Stimulated activated effector memory CD8-positive, alpha-beta T cell treated with anti-CD3 and anti-CD28 coated beads, Interleukin-12 subunit alpha, Interleukin-12 subunit beta, amount 100 ng/mL, for 72 hours (primary cell): ENCODE measurements at regions not wholly inside any gene's neighbourhood (a gene's known extent, or its start where the extent isn't known, plus 50 kb on each side); places are given as distances from the start of the nearest gene placed in this dataset.

Source experiments
- ATAC-seq: fragments of 150-1000 bp; cut with Tn5 transposase; 2 replicates; pipeline ENCODE4 v1.10.0; 2021
- DNase-seq, 2 donors: peaks; one replicate each; pipeline ENCODE4 v3.0.0; 2021 to 2022; ENCODE audit warnings: low spot score in 2 of 2
- H3K27ac Mint-ChIP-seq: one replicate; pipeline ENCODE4 v1.8.0; 2022; ENCODE audit warnings: mild to moderate bottlenecking, mixed read lengths
- H3K36me3 Mint-ChIP-seq: one replicate; pipeline ENCODE4 v1.8.0; 2022; ENCODE audit warnings: mild to moderate bottlenecking, mixed read lengths
- H3K4me1 Mint-ChIP-seq: one replicate; pipeline ENCODE4 v1.8.0; 2022; ENCODE audit warnings: mixed read lengths
- H3K4me3 Mint-ChIP-seq: one replicate; pipeline ENCODE4 v1.8.0; 2022; ENCODE audit warnings: mild to moderate bottlenecking, mixed read lengths
- H3K9me3 Mint-ChIP-seq: one replicate; pipeline ENCODE4 v1.8.0; 2022; ENCODE audit warnings: mixed read lengths

DNA sequence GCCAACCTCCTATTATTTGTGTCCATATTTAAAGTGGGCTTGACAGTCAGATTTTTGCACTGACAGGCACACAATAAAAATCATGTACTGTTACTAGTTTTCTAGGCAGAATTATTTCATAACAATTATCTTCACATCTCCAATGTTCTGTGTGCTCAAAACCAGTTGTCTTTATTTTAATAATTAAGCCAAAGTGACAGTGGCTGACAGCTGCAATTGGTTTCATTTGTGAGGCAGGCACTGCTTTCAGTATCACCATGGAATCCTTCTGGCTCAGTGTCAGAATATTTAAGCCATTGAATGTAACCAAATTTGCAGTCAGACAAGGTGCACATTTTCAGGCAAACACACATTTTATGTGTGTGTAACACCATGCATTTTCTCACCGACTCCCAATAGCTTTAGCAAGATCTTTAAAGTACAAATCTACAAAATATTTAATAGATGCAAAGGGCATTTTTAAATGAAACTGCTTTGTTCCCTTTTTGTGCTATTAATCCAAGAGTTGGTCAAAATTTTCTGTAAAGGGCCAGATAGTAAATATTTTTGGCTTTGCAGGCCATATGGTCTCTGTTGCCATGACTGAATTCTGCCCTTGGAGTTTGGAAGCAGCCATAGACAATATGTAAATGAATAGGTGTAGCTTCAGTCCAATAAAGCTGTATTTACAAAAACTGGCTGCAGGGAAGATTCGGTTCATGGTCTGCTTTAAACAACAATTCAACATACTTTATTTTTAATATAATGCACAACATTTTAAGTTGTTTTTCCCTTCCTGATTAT is 486.0 kb downstream of the KCNJ2 start:
- H3K36me3 Mint-ChIP-seq = no peaks in the 10 kb centered on the region
- ATAC-seq (no peak), DNase-seq (no peak)
- no peaks in the 10 kb centered on the region for H3K4me1 Mint-ChIP-seq
- no peak overlapping the region for H3K4me3 Mint-ChIP-seq
- peaks cover 3% of the 10 kb centered on the region for H3K9me3 Mint-ChIP-seq
- H3K27ac Mint-ChIP-seq = no peak overlapping the region

DNA sequence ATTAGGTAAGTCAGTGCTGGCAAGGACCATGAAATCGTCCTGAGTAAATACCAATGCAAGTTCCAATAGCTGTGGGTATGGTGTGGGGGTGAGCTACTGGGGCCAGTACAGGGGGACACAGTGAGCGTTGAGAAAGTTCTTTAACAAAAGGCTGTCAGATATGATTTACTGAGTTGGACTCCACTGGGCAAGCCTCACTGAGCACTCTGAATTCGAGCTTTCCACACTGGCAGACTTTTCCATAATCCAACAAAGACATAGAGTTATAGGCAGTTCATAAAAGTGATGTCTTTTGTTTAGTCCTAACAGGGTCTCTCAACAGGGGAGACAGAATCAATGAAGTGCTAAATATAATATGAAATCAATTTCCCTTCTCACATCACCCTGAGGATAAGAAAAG is 489.0 kb downstream of the KCNJ2 start:
- peaks cover 3% of the 10 kb centered on the region for H3K9me3 Mint-ChIP-seq
- no peak for ATAC-seq
- H3K27ac Mint-ChIP-seq = no peak overlapping the region
- no peaks in the 10 kb centered on the region for H3K36me3 Mint-ChIP-seq
- no peaks in the 10 kb centered on the region for H3K4me1 Mint-ChIP-seq
- no peak overlapping the region for H3K4me3 Mint-ChIP-seq
- DNase-seq = no peak

DNA sequence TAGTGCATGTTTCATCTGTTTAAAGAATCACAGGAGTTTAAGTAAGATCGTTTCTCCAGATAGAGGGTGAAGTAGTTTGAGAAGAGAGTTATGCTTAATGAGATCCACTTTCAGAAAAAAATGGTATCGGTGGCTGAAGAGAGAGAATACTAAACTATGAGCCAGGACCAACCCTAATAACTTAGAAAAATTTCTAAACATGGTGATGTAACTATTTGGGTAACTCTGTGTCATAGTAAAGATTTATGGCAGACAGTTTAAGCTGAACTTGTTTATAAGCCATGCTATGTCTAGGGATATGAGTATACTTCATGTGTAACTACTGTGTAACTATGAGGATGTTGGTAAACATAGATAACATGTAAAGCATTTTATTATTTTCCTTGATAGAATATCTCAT is 489.5 kb downstream of the KCNJ2 start:
- Mint-ChIP-seq H3K4me3 (no peak overlapping the region), H3K27ac (no peak overlapping the region), H3K4me1 (no peaks in the 10 kb centered on the region), H3K9me3 (peaks cover 3% of the 10 kb centered on the region), H3K36me3 (no peaks in the 10 kb centered on the region)
- no peak for ATAC-seq
- no peak for DNase-seq

DNA sequence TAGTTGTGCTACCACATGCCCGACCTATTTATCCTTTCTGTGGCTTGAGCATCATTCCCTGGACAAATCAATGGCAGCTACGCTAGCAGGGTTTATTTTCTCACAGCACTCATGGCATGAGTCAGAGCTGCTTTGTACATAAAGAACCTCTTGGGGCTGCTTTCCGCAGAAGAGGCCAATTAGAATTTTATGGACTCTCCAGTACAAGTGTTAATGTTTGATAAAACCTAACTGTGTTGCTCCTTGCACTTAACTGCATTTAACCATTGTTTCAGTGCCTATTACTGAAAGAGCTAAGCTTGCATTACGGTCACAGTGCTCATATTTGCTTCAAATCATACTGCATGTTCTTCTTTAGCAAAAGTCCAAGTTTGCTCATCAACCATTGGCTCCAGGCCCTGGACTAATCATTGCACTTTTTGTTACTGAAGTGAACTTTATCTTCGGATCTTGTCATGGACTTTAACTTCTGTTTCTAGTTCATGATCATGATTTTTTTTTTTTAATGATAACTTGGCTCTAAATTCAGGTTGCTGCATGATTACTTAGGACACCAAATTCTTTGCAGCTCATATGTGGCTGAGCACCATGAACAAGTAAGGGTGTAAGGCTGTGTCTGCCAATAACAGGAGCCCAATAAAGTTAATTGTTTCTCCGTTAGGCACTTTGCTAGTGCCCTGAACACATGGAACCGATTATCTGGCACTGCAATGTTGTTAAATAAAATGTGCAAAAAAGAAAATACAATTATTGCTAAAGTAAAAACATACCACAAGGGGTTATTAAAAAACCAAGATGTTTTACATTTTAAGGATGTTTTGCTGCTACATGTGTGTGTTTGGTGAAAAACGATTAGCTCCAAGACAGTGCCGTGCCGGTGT is 492.2 kb downstream of the KCNJ2 start:
- DNase-seq = no peak
- Mint-ChIP-seq H3K27ac (no peak overlapping the region), H3K4me3 (no peak overlapping the region), H3K9me3 (peaks cover 3% of the 10 kb centered on the region), H3K36me3 (no peaks in the 10 kb centered on the region), H3K4me1 (no peaks in the 10 kb centered on the region)
- ATAC-seq = no peak

DNA sequence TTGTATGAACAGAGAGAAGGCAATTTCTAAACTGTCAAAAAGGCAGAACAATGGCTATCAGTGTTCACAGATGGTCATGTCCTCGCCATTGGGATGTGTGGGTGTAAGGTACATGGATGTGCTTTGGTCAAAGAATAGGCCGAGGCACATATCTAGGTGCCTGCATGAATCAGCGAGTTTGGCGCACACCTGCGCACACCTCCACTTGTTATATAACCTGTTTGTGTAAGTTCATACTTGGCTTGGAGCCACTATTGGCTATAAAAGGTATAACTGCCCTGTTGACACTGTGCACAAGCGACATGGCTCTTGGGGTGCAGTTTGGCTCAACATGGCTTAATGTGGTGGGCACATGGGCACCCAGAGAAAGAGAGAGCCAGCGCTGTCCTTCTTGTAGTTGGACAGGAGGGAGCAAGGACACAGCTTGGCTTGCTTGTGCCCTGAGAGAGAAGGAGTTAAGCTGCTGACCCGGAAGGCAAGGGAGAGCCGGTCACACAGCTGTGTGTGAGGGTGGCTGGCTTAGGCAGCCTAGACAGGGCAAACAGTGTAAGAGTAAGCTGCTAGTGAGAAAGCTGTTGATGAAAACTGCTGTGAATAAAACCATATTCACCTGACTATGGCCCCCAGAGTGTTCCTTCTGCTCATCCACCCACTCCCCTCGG is 499.1 kb downstream of the KCNJ2 start:
- DNase-seq (no peak), ATAC-seq (peak; percentile 26)
- Mint-ChIP-seq H3K4me3 (no peak overlapping the region), H3K36me3 (no peaks in the 10 kb centered on the region), H3K27ac (no peak overlapping the region), H3K9me3 (peaks cover 5% of the 10 kb centered on the region), H3K4me1 (no peaks in the 10 kb centered on the region)

DNA sequence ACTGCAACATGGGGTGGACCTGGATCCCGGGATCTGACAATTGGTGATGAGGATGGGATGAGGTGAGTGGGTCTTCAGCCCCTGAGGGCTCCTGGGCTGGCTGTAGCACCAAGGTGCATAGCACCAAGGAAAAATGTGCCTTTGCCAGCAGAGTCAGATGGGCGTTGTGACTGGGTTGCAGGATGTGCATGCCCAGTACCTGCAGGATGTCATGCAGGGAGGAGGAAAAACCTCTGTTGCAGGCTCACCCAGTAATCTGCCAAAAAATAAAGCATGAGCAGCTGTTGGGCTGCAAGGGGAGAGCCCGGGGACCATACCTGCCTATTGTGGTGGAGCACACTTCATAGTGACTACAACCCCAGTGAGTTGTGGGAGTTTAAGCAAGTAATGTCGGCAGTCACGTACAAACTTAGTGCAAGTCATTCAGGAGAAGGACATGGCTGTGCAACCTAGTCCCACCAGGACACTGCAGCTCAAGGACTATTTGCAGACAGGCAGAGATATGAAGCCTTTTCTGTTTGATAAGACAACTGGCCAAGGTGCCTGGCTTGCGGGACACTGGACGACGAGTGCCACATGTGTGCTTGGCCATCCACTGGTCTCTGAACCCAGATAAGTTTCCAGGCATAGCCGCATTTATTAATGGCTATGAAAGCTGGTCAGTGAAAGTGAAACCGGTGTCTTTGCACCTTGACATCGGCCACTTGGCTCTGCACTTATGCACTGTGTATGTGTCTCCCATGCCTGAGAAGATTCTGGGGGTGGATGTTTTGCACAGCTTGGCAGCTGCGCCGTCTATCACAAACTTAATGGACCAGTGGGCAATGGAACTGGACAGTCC is 499.8 kb downstream of the KCNJ2 start:
- ATAC-seq (peak; percentile 8), DNase-seq (no peak)
- no peaks in the 10 kb centered on the region for H3K36me3 Mint-ChIP-seq
- no peaks in the 10 kb centered on the region for H3K4me1 Mint-ChIP-seq
- no peak overlapping the region for H3K27ac Mint-ChIP-seq
- H3K4me3 Mint-ChIP-seq = no peak overlapping the region
- H3K9me3 Mint-ChIP-seq = peaks cover 8% of the 10 kb centered on the region

DNA sequence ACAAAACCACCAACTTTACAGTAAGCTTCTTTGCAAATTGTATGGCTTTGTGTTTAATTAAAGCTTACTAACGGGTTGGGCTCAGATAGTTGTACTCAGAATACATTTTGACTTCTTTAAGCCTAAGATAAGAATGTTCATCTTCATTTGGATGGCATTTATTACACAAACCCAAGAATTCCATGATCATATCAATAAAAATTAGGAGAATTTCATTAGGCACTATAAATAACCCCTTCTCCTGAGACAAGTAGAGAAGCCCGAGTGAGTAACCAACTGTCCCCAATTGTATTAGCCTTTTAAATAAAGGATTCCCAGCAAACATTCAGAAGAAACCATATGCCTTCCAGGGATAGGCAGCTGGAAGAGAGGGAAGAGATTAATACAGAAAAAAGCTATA is 504.7 kb downstream of the KCNJ2 start:
- H3K4me1 Mint-ChIP-seq = no peaks in the 10 kb centered on the region
- no peaks in the 10 kb centered on the region for H3K36me3 Mint-ChIP-seq
- H3K4me3 Mint-ChIP-seq = no peak overlapping the region
- no peak for ATAC-seq
- H3K27ac Mint-ChIP-seq = no peak overlapping the region
- peaks cover 6% of the 10 kb centered on the region for H3K9me3 Mint-ChIP-seq
- DNase-seq = no peak

DNA sequence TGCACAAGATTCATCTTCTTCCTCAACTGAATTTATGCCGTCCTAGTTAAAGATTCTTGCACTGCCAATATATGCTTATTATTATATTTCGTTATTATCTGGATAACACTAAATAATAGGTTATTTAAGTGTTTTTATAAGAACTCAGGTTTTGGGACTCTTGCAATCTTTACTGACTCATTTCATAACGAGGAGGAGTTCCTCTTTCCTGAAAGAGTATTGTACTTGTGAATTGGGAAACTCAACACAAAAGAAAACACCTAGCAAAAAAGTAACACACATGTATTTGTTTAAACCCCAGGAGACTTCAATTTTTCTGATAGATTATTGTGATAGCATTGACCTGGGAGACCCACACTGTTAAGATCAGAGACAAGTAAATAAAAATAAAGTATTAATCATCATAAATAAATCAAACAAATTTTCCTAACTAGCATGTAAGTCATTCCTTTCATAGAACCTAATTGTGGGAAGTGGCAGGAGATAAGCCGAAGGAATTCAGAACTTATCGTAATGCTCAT is 505.8 kb downstream of the KCNJ2 start:
- ATAC-seq = no peak
- no peak for DNase-seq
- Mint-ChIP-seq H3K36me3 (no peaks in the 10 kb centered on the region), H3K4me3 (no peak overlapping the region), H3K9me3 (peaks cover 6% of the 10 kb centered on the region), H3K27ac (no peak overlapping the region), H3K4me1 (no peaks in the 10 kb centered on the region)

DNA sequence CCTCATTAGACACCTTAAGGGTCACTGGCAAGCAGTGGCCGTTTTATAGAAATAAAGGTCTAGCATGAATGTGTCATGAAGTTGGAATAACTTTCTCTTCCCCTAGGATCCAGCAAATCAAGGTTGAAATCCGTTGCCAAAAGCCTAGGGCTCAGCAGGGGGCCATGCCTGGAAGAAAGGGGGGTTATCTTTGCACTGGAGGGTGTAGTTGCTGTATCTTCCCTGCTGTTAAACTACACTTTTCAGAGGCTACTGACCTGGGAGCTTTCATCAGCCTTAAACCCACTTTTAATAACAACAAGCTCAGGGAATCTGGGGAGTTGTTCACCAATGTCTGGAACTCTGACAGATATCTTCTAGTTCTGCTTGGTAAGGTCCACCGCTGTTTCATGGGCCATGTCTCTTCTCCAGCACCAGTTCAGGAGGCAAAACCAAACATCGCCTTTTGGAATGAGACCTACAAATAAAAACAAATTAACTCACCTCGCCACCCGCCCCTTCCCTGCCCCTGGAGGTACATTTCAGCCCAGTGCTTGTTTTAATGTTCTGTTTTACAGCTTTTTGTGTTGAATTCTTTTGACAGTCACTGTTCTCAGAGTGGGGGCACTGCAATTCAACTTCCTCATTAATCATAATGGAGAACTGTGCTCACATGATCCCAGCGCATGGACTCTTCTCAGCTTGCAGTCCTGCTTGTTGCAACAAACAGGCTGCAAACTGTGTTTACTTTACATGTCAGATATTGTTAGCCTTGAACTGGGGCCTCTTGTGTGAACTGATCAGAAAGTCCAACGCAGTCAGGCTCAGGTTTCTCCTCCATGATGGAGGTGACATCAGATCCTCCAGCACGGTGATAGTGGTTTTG is 508.7 kb downstream of the KCNJ2 start:
- DNase-seq (no peak), ATAC-seq (no peak)
- Mint-ChIP-seq H3K36me3 (no peaks in the 10 kb centered on the region), H3K27ac (no peak overlapping the region), H3K9me3 (peaks cover 4% of the 10 kb centered on the region), H3K4me1 (no peaks in the 10 kb centered on the region), H3K4me3 (no peak overlapping the region)

DNA sequence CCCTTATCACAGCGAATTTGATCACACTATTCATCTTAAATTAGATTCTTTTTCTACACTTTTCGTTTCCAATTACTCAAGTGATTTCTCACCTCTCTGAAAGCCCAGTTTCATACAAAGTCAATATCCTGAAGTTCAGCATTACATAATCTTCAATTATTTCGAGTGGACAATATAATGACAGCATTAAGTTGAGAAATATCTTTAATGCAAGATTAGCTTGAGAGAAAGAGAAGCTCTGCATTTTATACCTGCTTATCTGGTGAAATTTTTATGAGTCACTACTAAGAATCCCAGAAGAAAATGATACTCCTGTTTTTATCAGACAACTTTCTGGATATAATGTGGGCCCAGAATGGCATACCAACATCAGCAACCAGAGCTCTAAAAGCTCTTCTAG is 509.6 kb downstream of the KCNJ2 start:
- no peak overlapping the region for H3K4me3 Mint-ChIP-seq

DNA sequence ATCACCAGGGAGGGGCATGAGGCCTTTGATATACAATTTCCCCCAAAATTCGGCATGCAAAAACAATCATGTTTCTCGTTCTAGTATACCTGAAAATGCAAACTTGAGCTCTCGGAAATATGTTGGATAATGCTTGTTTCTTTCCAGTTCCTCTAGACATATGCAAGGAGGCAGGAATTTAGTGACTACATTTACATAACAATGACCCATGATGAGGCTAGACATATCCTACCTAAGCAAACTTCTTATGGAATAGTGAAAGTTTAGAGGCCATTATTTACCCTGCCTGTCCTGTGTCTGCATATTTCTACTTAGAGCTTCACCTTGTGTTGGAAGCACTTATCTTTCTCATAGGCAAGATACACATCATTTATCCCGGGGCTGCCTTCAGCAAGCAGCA is 514.6 kb downstream of the KCNJ2 start:
- Mint-ChIP-seq H3K9me3 (no peaks in the 10 kb centered on the region), H3K36me3 (no peaks in the 10 kb centered on the region), H3K27ac (no peak overlapping the region), H3K4me1 (no peaks in the 10 kb centered on the region), H3K4me3 (no peak overlapping the region)
- ATAC-seq (no peak), DNase-seq (no peak)

More for the DNA sequence above, 509.6 kb downstream of the KCNJ2 start:
- ATAC-seq (no peak), DNase-seq (no peak)
- no peaks in the 10 kb centered on the region for H3K36me3 Mint-ChIP-seq
- H3K27ac Mint-ChIP-seq = no peak overlapping the region
- H3K4me1 Mint-ChIP-seq = no peaks in the 10 kb centered on the region
- H3K9me3 Mint-ChIP-seq = no peaks in the 10 kb centered on the region

DNA sequence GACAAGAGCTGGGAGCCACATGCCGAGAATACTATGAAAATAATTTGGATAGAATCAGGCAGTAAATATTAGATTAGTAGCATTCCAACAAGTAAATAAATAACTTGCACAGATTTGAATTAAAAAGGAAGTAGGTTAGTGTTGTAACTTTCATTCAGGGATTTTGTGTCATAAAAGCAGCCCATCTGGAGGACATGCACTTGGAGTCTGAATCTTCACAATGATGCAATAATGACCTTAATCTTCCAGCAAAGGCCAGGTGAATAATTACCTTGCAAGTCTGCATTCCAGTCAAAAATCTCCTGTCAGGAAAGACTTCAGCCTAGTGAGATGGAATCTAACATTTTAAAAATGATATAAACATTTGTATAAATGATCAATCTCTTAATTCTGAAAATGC is 518.1 kb downstream of the KCNJ2 start:
- no peak overlapping the region for H3K27ac Mint-ChIP-seq
- H3K4me1 Mint-ChIP-seq = no peaks in the 10 kb centered on the region
- DNase-seq (no peak), ATAC-seq (no peak)
- no peak overlapping the region for H3K4me3 Mint-ChIP-seq
- peaks cover 10% of the 10 kb centered on the region for H3K9me3 Mint-ChIP-seq
- H3K36me3 Mint-ChIP-seq = no peaks in the 10 kb centered on the region

DNA sequence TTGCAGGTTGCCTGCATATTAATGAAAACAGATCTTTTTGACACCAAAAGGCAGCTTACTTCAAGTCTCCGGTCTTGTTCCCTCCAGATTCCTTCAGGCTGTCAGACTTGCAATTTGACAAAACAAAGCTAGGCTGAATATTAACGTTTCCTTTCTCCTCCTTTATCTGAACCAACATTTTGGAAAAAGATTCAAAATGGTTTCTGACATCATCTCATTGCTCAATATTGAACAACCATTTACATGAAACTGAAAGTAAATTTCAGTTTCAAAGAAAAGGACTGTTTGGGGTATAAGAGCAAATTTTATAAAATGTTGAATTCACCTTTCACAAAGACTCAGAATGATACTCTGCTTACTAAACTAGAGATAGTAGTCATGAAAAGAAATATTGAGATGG is 521.8 kb downstream of the KCNJ2 start:
- Mint-ChIP-seq H3K9me3 (peaks cover 12% of the 10 kb centered on the region), H3K36me3 (no peaks in the 10 kb centered on the region), H3K27ac (no peak overlapping the region), H3K4me3 (no peak overlapping the region), H3K4me1 (no peaks in the 10 kb centered on the region)
- no peak for ATAC-seq
- DNase-seq = no peak

DNA sequence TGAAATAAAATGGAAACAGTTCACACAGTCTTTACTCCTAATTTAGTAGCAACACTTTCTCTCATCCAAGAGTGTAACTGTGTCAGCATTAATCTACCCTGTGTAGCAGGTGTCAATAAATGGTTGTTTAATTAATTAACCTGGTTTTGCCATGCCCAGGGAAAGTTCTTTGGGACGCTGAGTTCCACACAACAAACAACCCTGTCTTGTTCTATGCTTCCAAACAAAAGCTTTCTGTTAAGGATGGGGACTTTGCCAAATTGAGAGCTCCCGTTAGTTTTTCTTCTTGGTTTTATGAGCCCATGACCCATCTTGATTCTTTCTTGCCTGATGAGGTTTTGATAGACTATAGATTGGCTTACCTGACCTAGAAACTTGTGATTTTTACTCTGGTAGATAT is 530.1 kb downstream of the KCNJ2 start:
- no peak for ATAC-seq
- H3K4me1 Mint-ChIP-seq = no peaks in the 10 kb centered on the region

More for the DNA sequence above, 530.1 kb downstream of the KCNJ2 start:
- Mint-ChIP-seq H3K36me3 (no peaks in the 10 kb centered on the region), H3K27ac (no peak overlapping the region), H3K9me3 (peaks cover 3% of the 10 kb centered on the region), H3K4me3 (no peak overlapping the region)
- no peak for DNase-seq
